Keratinocyte (primary cell): ENCODE measurements at regions not wholly inside any gene's neighbourhood (a gene's known extent, or its start where the extent isn't known, plus 50 kb on each side); places are given as distances from the start of the nearest gene placed in this dataset.

ENCODE experiments used
- EZH2 ChIP-seq: IDR thresholded peaks from one replicate; pipeline ENCODE4 v1.6.1; 2012; ENCODE audit warnings: inconsistent platforms, mild to moderate bottlenecking, low read length, moderate library complexity
- TF ChIP-seq, protein P1 (sequence below), 3 experiments: IDR thresholded peaks in 1 of 3; conservative IDR thresholded peaks in 1 of 3; optimal IDR thresholded peaks in 1 of 3; 2 replicates in 2 of 3; 3 replicates in 1 of 3; pipeline versions ENCODE3 to v1.5.1; 2011; ENCODE audit warnings: low read length in 3 of 3, mild to moderate bottlenecking in 3 of 3, moderate library complexity in 2 of 3, control low read depth in 1 of 3, inconsistent platforms in 1 of 3; ENCODE audit not compliant: insufficient read depth in 2 of 3; ENCODE audit errors: extremely low read depth in 1 of 3

GRCh38 chr4:117847849-117848248 is 186.4 kb upstream of the NDST3 start:
- TF ChIP-seq, protein P1, sequence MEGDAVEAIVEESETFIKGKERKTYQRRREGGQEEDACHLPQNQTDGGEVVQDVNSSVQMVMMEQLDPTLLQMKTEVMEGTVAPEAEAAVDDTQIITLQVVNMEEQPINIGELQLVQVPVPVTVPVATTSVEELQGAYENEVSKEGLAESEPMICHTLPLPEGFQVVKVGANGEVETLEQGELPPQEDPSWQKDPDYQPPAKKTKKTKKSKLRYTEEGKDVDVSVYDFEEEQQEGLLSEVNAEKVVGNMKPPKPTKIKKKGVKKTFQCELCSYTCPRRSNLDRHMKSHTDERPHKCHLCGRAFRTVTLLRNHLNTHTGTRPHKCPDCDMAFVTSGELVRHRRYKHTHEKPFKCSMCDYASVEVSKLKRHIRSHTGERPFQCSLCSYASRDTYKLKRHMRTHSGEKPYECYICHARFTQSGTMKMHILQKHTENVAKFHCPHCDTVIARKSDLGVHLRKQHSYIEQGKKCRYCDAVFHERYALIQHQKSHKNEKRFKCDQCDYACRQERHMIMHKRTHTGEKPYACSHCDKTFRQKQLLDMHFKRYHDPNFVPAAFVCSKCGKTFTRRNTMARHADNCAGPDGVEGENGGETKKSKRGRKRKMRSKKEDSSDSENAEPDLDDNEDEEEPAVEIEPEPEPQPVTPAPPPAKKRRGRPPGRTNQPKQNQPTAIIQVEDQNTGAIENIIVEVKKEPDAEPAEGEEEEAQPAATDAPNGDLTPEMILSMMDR (optimal IDR thresholded peaks at IDR 0.05 in 1 of 3, IDR thresholded peaks at IDR 0.05 in 1 of 3, conservative IDR thresholded peaks at IDR 0.05 in 1 of 3; ENCODE audit: extremely low read depth in 1 of 3, insufficient read depth in 2 of 3, low read length in 3 of 3), result no peak
- no peak for TF ChIP-seq EZH2
